ENCODE measurements at regions not wholly inside any gene's neighbourhood (a gene's known extent, or its start where the extent isn't known, plus 50 kb on each side); places are given as distances from the start of the nearest gene placed in this dataset.
"Not testable (repeated sequence)": the region's sequence is repeated elsewhere in the genome, so short reads cannot be mapped to it uniquely, and the experiment has no call there.

DNA sequence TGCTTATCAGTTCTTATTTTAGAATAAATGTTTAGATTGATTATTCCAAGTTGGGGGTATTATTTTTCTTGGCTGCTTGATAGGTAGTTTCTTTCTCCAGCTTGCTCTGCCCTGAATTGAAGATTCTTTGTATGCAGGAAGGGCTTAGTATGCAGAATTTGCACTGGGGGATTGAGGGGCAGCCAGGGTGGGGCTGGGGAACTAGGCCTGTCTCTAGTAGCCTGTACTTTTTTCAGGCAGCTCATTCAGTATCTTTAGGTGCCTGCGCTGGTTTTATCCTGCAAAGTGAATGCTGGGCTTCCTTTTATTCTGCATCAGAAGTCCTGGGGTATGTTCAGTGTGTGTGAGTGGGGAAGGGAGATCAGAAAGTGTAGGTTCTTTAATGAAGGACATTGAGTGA lies 228.3 kb upstream of the ELL2 start:
- H3K4me1 ChIP-seq (ENCODE audit: control insufficient read depth in 2 of 3, insufficient read depth in 2 of 3, low read depth in 1 of 3, low read length in 3 of 3), result no peaks in the 10 kb centered on the region
- H3K9ac ChIP-seq (ENCODE audit: low read length in 3 of 3), result no peak overlapping the region
- intact Hi-C loops (cut with DNase I), result no loop called here
- H3K27ac ChIP-seq (ENCODE audit: low read depth in 2 of 2, low read length in 2 of 2), result no peak overlapping the region
- TF ChIP-seq, protein P1, sequence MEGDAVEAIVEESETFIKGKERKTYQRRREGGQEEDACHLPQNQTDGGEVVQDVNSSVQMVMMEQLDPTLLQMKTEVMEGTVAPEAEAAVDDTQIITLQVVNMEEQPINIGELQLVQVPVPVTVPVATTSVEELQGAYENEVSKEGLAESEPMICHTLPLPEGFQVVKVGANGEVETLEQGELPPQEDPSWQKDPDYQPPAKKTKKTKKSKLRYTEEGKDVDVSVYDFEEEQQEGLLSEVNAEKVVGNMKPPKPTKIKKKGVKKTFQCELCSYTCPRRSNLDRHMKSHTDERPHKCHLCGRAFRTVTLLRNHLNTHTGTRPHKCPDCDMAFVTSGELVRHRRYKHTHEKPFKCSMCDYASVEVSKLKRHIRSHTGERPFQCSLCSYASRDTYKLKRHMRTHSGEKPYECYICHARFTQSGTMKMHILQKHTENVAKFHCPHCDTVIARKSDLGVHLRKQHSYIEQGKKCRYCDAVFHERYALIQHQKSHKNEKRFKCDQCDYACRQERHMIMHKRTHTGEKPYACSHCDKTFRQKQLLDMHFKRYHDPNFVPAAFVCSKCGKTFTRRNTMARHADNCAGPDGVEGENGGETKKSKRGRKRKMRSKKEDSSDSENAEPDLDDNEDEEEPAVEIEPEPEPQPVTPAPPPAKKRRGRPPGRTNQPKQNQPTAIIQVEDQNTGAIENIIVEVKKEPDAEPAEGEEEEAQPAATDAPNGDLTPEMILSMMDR (IDR thresholded peaks at IDR 0.05; ENCODE audit: borderline replicate concordance, extremely low read depth, insufficient read depth), result no peak
- H3K27me3 ChIP-seq (ENCODE audit: control insufficient read depth, insufficient read depth, low read length), result no peaks in the 10 kb centered on the region
- no peaks in the 10 kb centered on the region for H3K9me3 ChIP-seq (ENCODE audit: control insufficient read depth in 2 of 3, insufficient read depth in 1 of 3, low read length in 3 of 3)
- no peak overlapping the region for H3K4me3 ChIP-seq (ENCODE audit: low read length in 3 of 3)
- no peak for FAIRE-seq
- H3K36me3 ChIP-seq (ENCODE audit: control insufficient read depth in 2 of 3, insufficient read depth in 3 of 3, low read length in 3 of 3), result no peaks in the 10 kb centered on the region
- no peak for DNase-seq

DNA sequence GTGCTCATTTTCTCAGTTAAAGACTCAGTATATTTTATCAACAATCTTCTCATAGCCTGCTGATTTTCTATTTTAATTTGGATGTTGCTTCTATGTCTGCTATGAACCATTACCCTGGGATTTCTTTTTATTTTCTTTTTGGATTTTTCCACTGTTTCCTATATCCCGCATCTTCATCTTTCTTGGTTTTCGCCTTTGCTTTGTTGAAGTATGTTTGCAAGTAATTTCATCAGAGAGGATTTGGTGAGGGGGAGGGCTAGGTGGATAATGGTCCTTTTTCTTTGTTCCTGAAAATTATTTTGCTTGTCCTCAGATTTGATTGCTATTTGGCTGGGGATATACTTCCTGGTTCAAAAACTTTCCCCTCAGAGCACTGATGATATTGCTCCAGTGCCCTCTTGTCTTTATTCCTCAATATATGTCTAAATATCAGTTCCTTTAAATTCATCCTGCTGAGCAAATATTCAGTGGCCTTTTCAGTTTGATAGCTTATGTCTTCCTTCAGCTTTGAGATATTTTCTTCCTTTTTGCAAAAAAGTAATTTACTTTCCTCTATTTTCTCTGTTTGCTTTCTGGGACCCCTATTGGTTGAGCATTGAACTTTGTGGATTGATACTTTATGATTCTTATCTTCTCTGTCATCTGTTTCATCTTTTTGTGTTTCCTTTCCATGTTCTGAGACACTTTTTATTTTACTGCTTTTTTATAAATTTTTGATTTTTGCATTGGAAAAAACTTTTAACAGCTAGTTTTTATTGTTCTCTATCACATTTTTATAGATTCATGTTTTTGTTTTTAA lies 227.6 kb upstream of the ELL2 start:
- intact Hi-C loops (cut with DNase I), result no loop called here
- TF ChIP-seq, protein P1 (IDR thresholded peaks at IDR 0.05; ENCODE audit: borderline replicate concordance, extremely low read depth, insufficient read depth), result no peak
- H3K4me3 ChIP-seq (ENCODE audit: low read length in 3 of 3), result no peak overlapping the region
- no peak for DNase-seq
- no peak overlapping the region for H3K27ac ChIP-seq (ENCODE audit: low read depth in 2 of 2, low read length in 2 of 2)
- no peak overlapping the region for H3K9ac ChIP-seq (ENCODE audit: low read length in 3 of 3)
- no peaks in the 10 kb centered on the region for H3K36me3 ChIP-seq (ENCODE audit: control insufficient read depth in 2 of 3, insufficient read depth in 3 of 3, low read length in 3 of 3)
- H3K9me3 ChIP-seq (ENCODE audit: control insufficient read depth in 2 of 3, insufficient read depth in 1 of 3, low read length in 3 of 3), result peaks cover 0 to 3% (median 0%) of the 10 kb centered on the region in 3 donors
- H3K27me3 ChIP-seq (ENCODE audit: control insufficient read depth, insufficient read depth, low read length), result no peaks in the 10 kb centered on the region
- no peaks in the 10 kb centered on the region for H3K4me1 ChIP-seq (ENCODE audit: control insufficient read depth in 2 of 3, insufficient read depth in 2 of 3, low read depth in 1 of 3, low read length in 3 of 3)
- FAIRE-seq, result peak; percentile 23

DNA sequence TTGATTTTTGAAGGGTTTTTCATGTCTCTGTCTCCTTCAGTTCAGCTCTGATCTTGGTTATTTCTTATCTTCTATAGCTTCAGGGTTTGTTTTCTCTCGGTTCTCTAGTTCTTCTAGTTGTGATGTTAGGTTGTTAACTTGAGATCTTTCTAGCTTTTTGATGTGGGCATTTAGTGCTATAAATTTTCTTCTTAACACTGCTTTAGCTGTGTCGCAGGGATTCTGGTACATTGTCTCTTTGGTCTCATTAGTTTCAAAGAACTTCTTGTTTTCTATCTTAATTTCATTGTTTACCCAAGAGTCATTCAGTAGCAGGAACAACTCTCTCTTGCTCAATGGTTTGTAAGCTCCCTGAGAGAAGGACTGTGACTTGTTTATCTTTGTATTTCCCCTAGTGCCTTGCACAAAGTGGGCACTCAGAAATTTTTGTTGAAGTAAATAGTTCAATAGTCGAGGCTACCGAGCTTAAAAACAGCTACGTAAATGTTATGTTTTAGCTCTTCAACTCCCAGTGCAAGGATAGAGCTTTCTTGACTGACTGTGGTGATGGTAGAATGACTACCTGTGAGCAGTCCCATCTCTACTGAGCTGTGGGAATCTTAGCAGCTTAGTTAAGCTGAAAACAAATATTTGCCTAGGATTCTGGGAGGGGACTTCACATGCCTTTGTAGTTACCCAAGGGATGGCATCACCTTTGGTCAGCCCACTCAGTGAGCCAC lies 225.8 kb upstream of the ELL2 start:
- no peaks in the 10 kb centered on the region for H3K27me3 ChIP-seq (ENCODE audit: control insufficient read depth, insufficient read depth, low read length)
- no peaks in the 10 kb centered on the region for H3K36me3 ChIP-seq (ENCODE audit: control insufficient read depth in 2 of 3, insufficient read depth in 3 of 3, low read length in 3 of 3)
- intact Hi-C loops (cut with DNase I), result no loop called here
- H3K4me1 ChIP-seq (ENCODE audit: control insufficient read depth in 2 of 3, insufficient read depth in 2 of 3, low read depth in 1 of 3, low read length in 3 of 3), result no peaks in the 10 kb centered on the region
- DNase-seq (no peak), FAIRE-seq (no peak)
- TF ChIP-seq, protein P1 (IDR thresholded peaks at IDR 0.05; ENCODE audit: borderline replicate concordance, extremely low read depth, insufficient read depth), result no peak
- peaks cover 0 to 3% (median 0%) of the 10 kb centered on the region in 3 donors for H3K9me3 ChIP-seq (ENCODE audit: control insufficient read depth in 2 of 3, insufficient read depth in 1 of 3, low read length in 3 of 3)
- H3K27ac ChIP-seq (ENCODE audit: low read depth in 2 of 2, low read length in 2 of 2), result no peak overlapping the region
- no peak overlapping the region for H3K4me3 ChIP-seq (ENCODE audit: low read length in 3 of 3)
- no peak overlapping the region for H3K9ac ChIP-seq (ENCODE audit: low read length in 3 of 3)

DNA sequence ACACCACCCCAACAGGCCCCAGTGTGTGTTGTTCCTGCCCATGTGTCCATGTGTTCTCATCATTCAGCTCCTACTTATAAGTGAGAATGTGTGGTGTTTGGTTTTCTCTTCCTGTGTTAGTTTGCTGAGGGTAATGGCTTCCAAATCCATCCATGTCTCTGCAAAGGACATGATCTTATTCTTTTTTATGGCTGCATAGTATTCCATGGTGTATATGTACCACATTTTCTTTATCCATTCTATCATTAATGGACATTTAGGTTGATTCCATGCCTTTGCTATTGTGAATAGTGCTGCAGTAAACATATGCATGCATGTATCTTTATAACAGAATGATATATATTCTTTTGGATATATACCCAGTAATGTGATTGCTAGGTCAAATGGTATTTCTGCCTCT lies 222.9 kb upstream of the ELL2 start:
- DNase-seq; H3K4me3 ChIP-seq (ENCODE audit: low read length in 3 of 3); H3K4me1 ChIP-seq (ENCODE audit: control insufficient read depth in 2 of 3, insufficient read depth in 2 of 3, low read depth in 1 of 3, low read length in 3 of 3); intact Hi-C loops (cut with DNase I); H3K9me3 ChIP-seq (ENCODE audit: control insufficient read depth in 2 of 3, insufficient read depth in 1 of 3, low read length in 3 of 3); H3K9ac ChIP-seq (ENCODE audit: low read length in 3 of 3); H3K36me3 ChIP-seq (ENCODE audit: control insufficient read depth in 2 of 3, insufficient read depth in 3 of 3, low read length in 3 of 3); H3K27me3 ChIP-seq (ENCODE audit: control insufficient read depth, insufficient read depth, low read length); H3K27ac ChIP-seq (ENCODE audit: low read depth in 2 of 2, low read length in 2 of 2); FAIRE-seq: not testable (repeated sequence)
